Liver (tissue), 3 donors: ENCODE measurements at regions not wholly inside any gene's neighbourhood (a gene's known extent, or its start where the extent isn't known, plus 50 kb on each side); places are given as distances from the start of the nearest gene placed in this dataset.

ENCODE experiments used
- ATF3 ChIP-seq: IDR thresholded peaks from 2 replicates; pipeline ENCODE4 v1.6.1; 2016; ENCODE audit warnings: antibody characterized with exemption
- CTCF ChIP-seq: fragments of 150-350 bp; IDR thresholded peaks from 2 replicates; pipeline ENCODE4 v1.5.1; 2017; ENCODE audit warnings: improper control_type of control experiment, low read depth, low read length; ENCODE audit not compliant: missing input control
- FOXA1 ChIP-seq: IDR thresholded peaks from 2 replicates; pipeline ENCODE4 v1.6.1; 2016; ENCODE audit warnings: antibody characterized with exemption
- JUND ChIP-seq, 2 donors: IDR thresholded peaks; 2 replicates each; pipeline ENCODE4 v1.6.1; 2016; ENCODE audit warnings: antibody characterized with exemption in 2 of 2
- MAX ChIP-seq: IDR thresholded peaks from 2 replicates; pipeline ENCODE4 v1.6.1; 2016; ENCODE audit warnings: antibody characterized with exemption
- TAF1 ChIP-seq: conservative IDR thresholded peaks from 2 replicates; pipeline ENCODE4 v1.6.1; 2016; ENCODE audit warnings: antibody characterized with exemption, mild to moderate bottlenecking
- YY1 ChIP-seq: IDR thresholded peaks from 2 replicates; pipeline ENCODE4 v1.6.1; 2016; ENCODE audit warnings: antibody characterized with exemption, mild to moderate bottlenecking
- donor health status: healthy.
- donor health status: healthy.

GRCh38 chr13:85537601-85538000 lies 261.6 kb downstream of the SLITRK6 start:
- TF ChIP-seq CTCF = no peak
- TF ChIP-seq ATF3 = no peak
- no peak for TF ChIP-seq TAF1
- no peak for TF ChIP-seq YY1
- no peak for TF ChIP-seq MAX
- no peak for TF ChIP-seq FOXA1
- no peak for TF ChIP-seq JUND (IDR thresholded peaks at IDR 0.05)
